DND-41 (cell line): ENCODE measurements at regions not wholly inside any gene's neighbourhood (a gene's known extent, or its start where the extent isn't known, plus 50 kb on each side); places are given as distances from the start of the nearest gene placed in this dataset.

Experiments
- CTCF ChIP-seq: IDR thresholded peaks from 2 replicates; pipeline ENCODE4 v1.5.1; 2012; ENCODE audit warnings: borderline replicate concordance, low read length, moderate library complexity, mild to moderate bottlenecking; ENCODE audit not compliant: poor library complexity, severe bottlenecking; ENCODE audit errors: extremely low read depth
- EZH2 ChIP-seq: IDR thresholded peaks from 3 replicates; pipeline ENCODE4 v1.6.1; 2012; ENCODE audit warnings: borderline replicate concordance, low read depth, mild to moderate bottlenecking, moderate library complexity, low read length, inconsistent platforms; ENCODE audit not compliant: severe bottlenecking

GRCh38 chr10:37667736-37668135, 189.7 kb downstream of the ZNF248 start:
- TF ChIP-seq CTCF (no peak), EZH2 (no peak)
